H9 (cell line): ENCODE measurements at regions not wholly inside any gene's neighbourhood (a gene's known extent, or its start where the extent isn't known, plus 50 kb on each side); places are given as distances from the start of the nearest gene placed in this dataset.

Experiments
- DNase-seq: peaks from one replicate; pipeline ENCODE4 v3.0.0-alpha.2; 2017
- H2AFZ ChIP-seq: one replicate; pipeline ENCODE4 v1.6.1; 2013; ENCODE audit warnings: mild to moderate bottlenecking, low read length, control low read depth, moderate library complexity
- H2AK5ac ChIP-seq: 2 replicates; pipeline ENCODE4 v1.6.1; 2013; ENCODE audit warnings: low read length, control low read depth, mixed read lengths; ENCODE audit not compliant: insufficient read length
- H2BK120ac ChIP-seq: one replicate; pipeline ENCODE4 v1.6.1; 2013; ENCODE audit warnings: low read depth, mild to moderate bottlenecking, low read length, control low read depth, inconsistent platforms; ENCODE audit not compliant: poor library complexity, severe bottlenecking
- H2BK12ac ChIP-seq: 2 replicates; pipeline ENCODE4 v1.6.1; 2013; ENCODE audit warnings: low read length, control low read depth, mixed read lengths, low read depth; ENCODE audit not compliant: insufficient read length
- H2BK15ac ChIP-seq: 2 replicates; pipeline ENCODE4 v1.6.1; 2013; ENCODE audit warnings: low read depth, low read length, control low read depth
- H2BK20ac ChIP-seq: one replicate; pipeline ENCODE4 v1.6.1; 2013; ENCODE audit warnings: low read depth, mild to moderate bottlenecking, low read length, control low read depth, inconsistent platforms; ENCODE audit not compliant: poor library complexity, severe bottlenecking
- H2BK5ac ChIP-seq: 2 replicates; pipeline ENCODE4 v1.6.1; 2013; ENCODE audit warnings: low read length, control low read depth, mixed read lengths; ENCODE audit not compliant: insufficient read length
- H3K14ac ChIP-seq: 2 replicates; pipeline ENCODE4 v1.6.1; 2013; ENCODE audit warnings: low read length, control low read depth; ENCODE audit not compliant: insufficient read depth
- H3K18ac ChIP-seq: 2 replicates; pipeline ENCODE4 v1.6.1; 2013; ENCODE audit warnings: low read depth, mild to moderate bottlenecking, mixed read lengths, low read length, control low read depth; ENCODE audit not compliant: insufficient read length
- H3K23ac ChIP-seq: 2 replicates; pipeline ENCODE4 v1.6.1; 2013; ENCODE audit warnings: low read length, control low read depth, mixed read lengths, low read depth; ENCODE audit not compliant: insufficient read length
- H3K23me2 ChIP-seq: 2 replicates; pipeline ENCODE4 v1.6.1; 2013; ENCODE audit warnings: low read depth, mild to moderate bottlenecking, mixed read lengths, low read length, control low read depth; ENCODE audit not compliant: insufficient read length, poor library complexity, severe bottlenecking
- H3K27ac ChIP-seq: 2 replicates; pipeline ENCODE4 v1.5.1; 2013; ENCODE audit warnings: low read length, control low read depth, mixed read lengths, low read depth; ENCODE audit not compliant: insufficient read length
- H3K27me3 ChIP-seq: 2 replicates; pipeline ENCODE4 v1.6.1; 2013; ENCODE audit warnings: low read length, control low read depth, inconsistent platforms; ENCODE audit not compliant: insufficient read depth
- H3K4ac ChIP-seq: 2 replicates; pipeline ENCODE4 v1.6.1; 2013; ENCODE audit warnings: low read depth, mild to moderate bottlenecking, control low read depth, inconsistent platforms, low read length, moderate library complexity
- H3K4me1 ChIP-seq: 2 replicates; pipeline ENCODE4 v1.6.1; 2013; ENCODE audit warnings: low read length, control low read depth, inconsistent platforms; ENCODE audit not compliant: insufficient read depth
- H3K4me2 ChIP-seq: 2 replicates; pipeline ENCODE4 v1.6.1; 2013; ENCODE audit warnings: low read length, control low read depth, mixed read lengths; ENCODE audit not compliant: insufficient read length, insufficient read depth
- H3K56ac ChIP-seq: 2 replicates; pipeline ENCODE4 v1.6.1; 2013; ENCODE audit warnings: low read depth, mild to moderate bottlenecking, mixed read lengths, low read length, control low read depth; ENCODE audit not compliant: insufficient read length
- H3K79me1 ChIP-seq: 2 replicates; pipeline ENCODE4 v1.6.1; 2013; ENCODE audit warnings: low read depth, mild to moderate bottlenecking, moderate library complexity, low read length, control low read depth, inconsistent platforms; ENCODE audit not compliant: insufficient read depth, poor library complexity, severe bottlenecking
- H3K79me2 ChIP-seq: 2 replicates; pipeline ENCODE4 v1.6.1; 2013; ENCODE audit warnings: low read length, control low read depth, inconsistent platforms; ENCODE audit not compliant: insufficient read depth
- H3K9ac ChIP-seq: 2 replicates; pipeline ENCODE4 v1.6.1; 2013; ENCODE audit warnings: low read length, control low read depth, mixed read lengths; ENCODE audit not compliant: insufficient read length; ENCODE audit errors: extremely low read depth
- H3K9me3 ChIP-seq: one replicate; pipeline ENCODE4 v1.6.1; 2013; ENCODE audit warnings: low read depth, low read length, inconsistent platforms; ENCODE audit not compliant: control insufficient read depth
- H3T11ph ChIP-seq: one replicate; pipeline ENCODE4 v1.6.1; 2013; ENCODE audit warnings: mild to moderate bottlenecking, low read length, control low read depth, inconsistent platforms
- H4K20me1 ChIP-seq: one replicate; pipeline ENCODE4 v1.6.1; 2013; ENCODE audit not compliant: control insufficient read depth, insufficient read length, insufficient read depth
- H4K5ac ChIP-seq: 2 replicates; pipeline ENCODE4 v1.6.1; 2013; ENCODE audit warnings: low read depth, mild to moderate bottlenecking, mixed read lengths, low read length, control low read depth; ENCODE audit not compliant: insufficient read length
- H4K8ac ChIP-seq: replicated peaks from 2 replicates; pipeline ENCODE4 v1.6.1; 2013; ENCODE audit warnings: low read length, control low read depth, mixed read lengths, low read depth; ENCODE audit not compliant: insufficient read length
- H4K91ac ChIP-seq: 2 replicates; pipeline ENCODE4 v1.6.1; 2013; ENCODE audit warnings: low read depth, mild to moderate bottlenecking, moderate library complexity, mixed read lengths, low read length, control low read depth; ENCODE audit not compliant: insufficient read length
- H3K27ac Mint-ChIP-seq, 3 experiments: 2 replicates in 2 of 3; 3 replicates in 1 of 3; pipeline ENCODE4 v1.8.0; 2020 to 2021; ENCODE audit warnings: mixed read lengths in 3 of 3, mild to moderate bottlenecking in 1 of 3, moderate library complexity in 1 of 3
- H3K27me3 Mint-ChIP-seq: 2 replicates; pipeline ENCODE4 v1.8.0; 2021; ENCODE audit warnings: low read depth, mild to moderate bottlenecking, moderate library complexity, mixed read lengths
- H3K36me3 Mint-ChIP-seq, 3 experiments: 2 replicates in 2 of 3; 3 replicates in 1 of 3; pipeline ENCODE4 v1.8.0; 2020 to 2021; ENCODE audit warnings: low read depth in 3 of 3, mixed read lengths in 3 of 3; ENCODE audit not compliant: insufficient read depth in 1 of 3
- H3K4me1 Mint-ChIP-seq, 2 experiments: 2 replicates each; pipeline ENCODE4 v1.8.0; 2020; ENCODE audit warnings: mixed read lengths in 2 of 2
- H3K4me3 Mint-ChIP-seq, 2 experiments: 2 replicates in 1 of 2; 3 replicates in 1 of 2; pipeline ENCODE4 v1.8.0; 2020 to 2021; ENCODE audit warnings: mild to moderate bottlenecking in 2 of 2, mixed read lengths in 2 of 2, moderate library complexity in 1 of 2
- H3K9me3 Mint-ChIP-seq, 2 experiments: 2 replicates in 1 of 2; 3 replicates in 1 of 2; pipeline ENCODE4 v1.8.0; 2020; ENCODE audit warnings: mild to moderate bottlenecking in 2 of 2, mixed read lengths in 2 of 2, moderate library complexity in 1 of 2
- CTCF ChIP-seq: fragments of 200-600 bp; sonication (generic); conservative IDR thresholded peaks from 3 replicates; pipeline ENCODE4 v1.8.0; 2021; ENCODE audit warnings: antibody characterized with exemption, mild to moderate bottlenecking
- WGBS: extraction: QIAGEN DNeasy Blood & Tissue Kit; methylation state at CpG from one replicate; pipeline ENCODE4 v1.1.7; 2013; ENCODE audit warnings: missing lambda C conversion rate, low lambda C conversion rate, mixed read lengths; ENCODE audit not compliant: insufficient read length; ENCODE audit errors: extremely low coverage; 5-methylcytosine and 5-hydroxymethylcytosine counted together

GRCh38 chr5:32501071-32502002 lies 56.8 kb upstream of the ZFR start:
- Histone ChIP-seq H2AK5ac (no peak overlapping the region), H3K14ac (no peak overlapping the region), H3T11ph (no peak overlapping the region), H2BK120ac (no peak overlapping the region), H3K4ac (no peak overlapping the region), H3K4me1 (peaks cover 13% of the 10 kb centered on the region), H3K18ac (no peak overlapping the region), H3K27me3 (peaks cover 17% of the 10 kb centered on the region; the same call in 1 of the 2 replicates), H3K79me2 (no peaks in the 10 kb centered on the region), H3K56ac (no peak overlapping the region), H2BK20ac (no peak overlapping the region), H4K8ac (no peak overlapping the region), H3K9ac (no peak overlapping the region), H3K23me2 (peaks cover 2% of the 10 kb centered on the region), H4K91ac (no peak overlapping the region), H2BK5ac (no peak overlapping the region), H4K5ac (no peak overlapping the region), H4K20me1 (no peaks in the 10 kb centered on the region), H3K27ac (no peak overlapping the region), H3K79me1 (no peaks in the 10 kb centered on the region), H3K9me3 (no peaks in the 10 kb centered on the region), H3K23ac (no peak overlapping the region), H3K4me2 (peak overlapping the region; percentile 64), H2BK12ac (no peak overlapping the region), H2BK15ac (no peak overlapping the region), H2AFZ (no peak overlapping the region)
- TF ChIP-seq CTCF = no peak
- DNase-seq = peak; percentile 38
- WGBS = no CpG with 5 or more reads among the region's 16 CpGs
- Mint-ChIP-seq H3K4me3 (peak overlapping the region; percentile 26 to 75), H3K4me1 (peaks cover 50 to 54% of the 10 kb centered on the region in 2 experiments), H3K27me3 (peaks cover 95% of the 10 kb centered on the region), H3K36me3 (no peaks in the 10 kb centered on the region; a peak in 1 of 7 replicates), H3K27ac (peak overlapping the region in 1 of 3 experiments; percentile 11; a peak in 1 of 7 replicates), H3K9me3 (no peaks in the 10 kb centered on the region; a peak in 1 of 5 replicates)
